HG02938 (cell line): ENCODE measurements at regions not wholly inside any gene's neighbourhood (a gene's known extent, or its start where the extent isn't known, plus 50 kb on each side); places are given as distances from the start of the nearest gene placed in this dataset.
A peak's percentile ranks its signal among the peaks of the same experiment; 100 is the strongest.
"Not testable (repeated sequence)": the region's sequence is repeated elsewhere in the genome, so short reads cannot be mapped to it uniquely, and the experiment has no call there.

ENCODE experiments used
- ATAC-seq: cut with Tn5 transposase; IDR thresholded peaks from one replicate; pipeline ENCODE4 v1.9.1; 2021; ENCODE audit warnings: mild to moderate bottlenecking, moderate library complexity; ENCODE audit not compliant: unreplicated experiment

- no peak for ATAC-seq
Measured at GRCh38 chr6:134421501-134421900, 103.6 kb upstream of the SGK1 start.

- no peak for ATAC-seq
Measured at GRCh38 chr6:134420614-134421181, 102.8 kb upstream of the SGK1 start.

- no peak for ATAC-seq
Measured at GRCh38 chr6:134419716-134420115, 101.8 kb upstream of the SGK1 start.

GRCh38 chr6:134416418-134417154 lies 98.7 kb upstream of the SGK1 start:
- no peak for ATAC-seq

GRCh38 chr6:134415656-134416055 lies 97.7 kb upstream of the SGK1 start:
- ATAC-seq = no peak

GRCh38 chr6:134415194-134415593 lies 97.3 kb upstream of the SGK1 start:
- no peak for ATAC-seq

GRCh38 chr6:134414793-134415192 lies 96.9 kb upstream of the SGK1 start:
- no peak for ATAC-seq

- ATAC-seq = no peak
Measured at GRCh38 chr6:134413241-134413643, 95.3 kb upstream of the SGK1 start.

GRCh38 chr6:134410541-134410940 lies 92.6 kb upstream of the SGK1 start:
- no peak for ATAC-seq

- ATAC-seq = no peak
Measured at GRCh38 chr6:134407791-134408190, 89.9 kb upstream of the SGK1 start.

- no peak for ATAC-seq
Measured at GRCh38 chr6:134406311-134406710, 88.4 kb upstream of the SGK1 start.

GRCh38 chr6:134405386-134406087 lies 87.6 kb upstream of the SGK1 start:
- ATAC-seq = no peak

GRCh38 chr6:134403312-134403711 lies 85.4 kb upstream of the SGK1 start:
- ATAC-seq = not testable (repeated sequence)

- no peak for ATAC-seq
Measured at GRCh38 chr6:134402372-134402984, 84.6 kb upstream of the SGK1 start.

- no peak for ATAC-seq
Measured at GRCh38 chr6:134400941-134401340, 83.0 kb upstream of the SGK1 start.

- peak; percentile 57 for ATAC-seq
Measured at GRCh38 chr6:134398453-134398852, 80.5 kb upstream of the SGK1 start.

- ATAC-seq = no peak
Measured at GRCh38 chr6:134397676-134398075, 79.8 kb upstream of the SGK1 start.

- ATAC-seq = no peak
Measured at GRCh38 chr6:134394905-134395304, 77.0 kb upstream of the SGK1 start.

GRCh38 chr6:134394208-134394607 lies 76.3 kb upstream of the SGK1 start:
- ATAC-seq = no peak

GRCh38 chr6:134391205-134391604 lies 73.3 kb upstream of the SGK1 start:
- no peak for ATAC-seq

- no peak for ATAC-seq
Measured at GRCh38 chr6:134389658-134390057, 71.7 kb upstream of the SGK1 start.

- no peak for ATAC-seq
Measured at GRCh38 chr6:134389129-134389528, 71.2 kb upstream of the SGK1 start.
